HL-60/S4 treated with retinoic acid at 250 ng/mL for 4 days and 3 days (cell line): ENCODE measurements at regions not wholly inside any gene's neighbourhood (a gene's known extent, or its start where the extent isn't known, plus 50 kb on each side); places are given as distances from the start of the nearest gene placed in this dataset.
"Not testable (repeated sequence)": the region's sequence is repeated elsewhere in the genome, so short reads cannot be mapped to it uniquely, and the experiment has no call there.

ENCODE experiments used
- in situ Hi-C: fragments of 300-500 bp; cut with MboI; formaldehyde crosslinking; loops from 2 replicates; pipeline ENCODE4 v1.7.0; 2022; ENCODE audit warnings: low sequenced_read_pairs

DNA sequence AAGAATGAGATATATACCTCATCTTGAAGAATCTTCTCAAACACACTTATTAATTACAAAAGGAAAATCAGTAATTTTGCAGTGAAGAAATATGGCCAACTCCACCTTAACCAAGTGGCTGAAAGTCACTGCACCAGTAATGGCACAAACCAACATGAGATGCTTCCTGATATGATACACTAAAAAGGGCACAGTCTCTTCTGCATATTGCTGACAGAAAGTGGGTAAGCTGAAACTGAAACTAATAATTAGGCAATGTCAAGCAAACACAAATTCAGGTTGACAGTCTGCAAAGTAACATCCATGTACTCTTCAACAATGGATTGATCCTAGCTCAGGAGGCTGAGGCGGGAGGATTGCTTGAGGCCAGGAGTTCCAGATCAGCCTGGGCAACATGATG is 56.1 kb downstream of the ZNF22 start:
- in situ Hi-C loops = not testable (repeated sequence)

DNA sequence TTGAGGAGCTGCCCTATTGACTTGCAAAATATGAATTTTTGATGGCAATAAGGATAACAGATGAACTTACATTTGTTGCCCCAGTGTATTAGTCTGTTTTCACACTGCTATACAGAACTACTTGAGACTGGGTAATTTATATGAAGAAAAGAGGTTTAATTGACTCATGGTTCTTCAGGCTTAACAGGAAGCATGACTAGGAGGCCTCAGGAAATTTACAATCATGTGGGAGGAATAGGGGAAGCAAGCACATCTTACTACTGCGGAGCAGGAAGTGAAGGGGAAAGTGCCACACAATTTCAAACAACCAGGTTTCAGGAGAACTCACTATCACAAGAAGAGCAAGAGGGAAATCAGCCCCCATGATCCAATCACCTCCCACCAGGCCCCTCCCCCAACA is 57.9 kb downstream of the ZNF22 start:
- in situ Hi-C loops = no loop called here

DNA sequence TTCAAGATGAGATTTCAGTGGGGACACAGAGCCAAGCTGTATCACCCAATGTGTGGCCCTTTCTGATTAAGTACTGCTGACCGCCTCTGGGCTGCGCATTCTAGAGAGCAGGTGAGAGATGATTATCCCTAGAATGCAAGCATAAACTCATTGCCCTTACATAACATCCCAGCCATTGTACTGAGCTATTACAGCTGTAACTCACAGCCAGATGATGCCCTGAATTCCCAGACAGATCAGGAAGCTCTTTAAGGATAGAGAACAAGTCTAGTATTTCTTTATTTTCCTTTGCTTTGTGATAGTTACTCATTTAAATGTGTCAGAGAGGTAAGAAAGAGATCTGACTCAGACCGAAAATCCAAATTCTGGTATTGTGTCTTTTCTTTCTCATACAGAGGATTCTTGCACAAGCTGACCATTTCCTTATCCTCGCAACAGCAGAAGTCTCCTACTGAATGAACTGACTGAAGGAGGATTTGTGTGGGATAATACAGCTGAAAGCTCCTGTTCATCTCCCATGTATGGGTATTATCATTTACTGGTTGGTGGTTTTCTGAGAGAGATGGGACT is 58.4 kb downstream of the ZNF22 start:
- in situ Hi-C loops = no loop called here

DNA sequence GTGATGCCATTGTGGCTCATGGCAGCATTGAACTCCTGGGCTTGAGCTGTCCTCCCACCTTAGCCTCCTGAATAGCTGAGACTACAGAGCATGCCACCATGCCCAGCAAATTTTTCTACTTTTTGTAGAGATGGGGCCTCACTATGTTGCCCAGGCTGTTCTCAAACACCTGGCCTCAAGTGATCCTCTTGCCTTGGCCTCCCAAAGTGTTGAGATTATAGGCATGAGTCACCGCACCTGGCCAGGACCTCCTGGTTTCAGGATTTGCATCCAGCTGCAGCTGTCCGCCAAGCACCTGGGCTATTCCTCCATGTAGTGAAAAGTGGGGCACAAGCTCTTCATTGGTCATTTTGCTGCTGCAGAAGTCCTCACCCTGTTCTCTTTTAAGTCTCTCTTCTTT is 58.9 kb downstream of the ZNF22 start:
- in situ Hi-C loops = no loop called here

DNA sequence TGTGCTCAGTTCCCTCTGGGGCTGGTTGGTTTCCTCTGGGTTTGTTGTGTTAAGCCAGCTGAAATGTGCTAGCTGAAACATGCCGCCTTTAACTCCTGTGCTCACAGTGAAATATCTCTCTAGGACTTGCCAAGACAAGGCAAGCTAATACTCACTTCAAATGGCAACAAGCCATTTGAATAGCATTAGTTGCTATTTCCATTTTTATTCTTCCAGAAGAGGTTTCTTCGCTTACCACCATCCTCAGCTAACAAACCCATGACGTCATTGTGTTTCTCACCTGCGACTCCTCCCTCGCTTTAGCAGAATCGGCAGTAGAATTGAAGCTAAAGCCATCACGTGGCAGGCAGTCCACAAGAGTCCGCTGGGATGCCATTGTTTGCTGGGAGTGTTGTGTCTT is 61.3 kb downstream of the ZNF22 start:
- in situ Hi-C loops = no loop called here

DNA sequence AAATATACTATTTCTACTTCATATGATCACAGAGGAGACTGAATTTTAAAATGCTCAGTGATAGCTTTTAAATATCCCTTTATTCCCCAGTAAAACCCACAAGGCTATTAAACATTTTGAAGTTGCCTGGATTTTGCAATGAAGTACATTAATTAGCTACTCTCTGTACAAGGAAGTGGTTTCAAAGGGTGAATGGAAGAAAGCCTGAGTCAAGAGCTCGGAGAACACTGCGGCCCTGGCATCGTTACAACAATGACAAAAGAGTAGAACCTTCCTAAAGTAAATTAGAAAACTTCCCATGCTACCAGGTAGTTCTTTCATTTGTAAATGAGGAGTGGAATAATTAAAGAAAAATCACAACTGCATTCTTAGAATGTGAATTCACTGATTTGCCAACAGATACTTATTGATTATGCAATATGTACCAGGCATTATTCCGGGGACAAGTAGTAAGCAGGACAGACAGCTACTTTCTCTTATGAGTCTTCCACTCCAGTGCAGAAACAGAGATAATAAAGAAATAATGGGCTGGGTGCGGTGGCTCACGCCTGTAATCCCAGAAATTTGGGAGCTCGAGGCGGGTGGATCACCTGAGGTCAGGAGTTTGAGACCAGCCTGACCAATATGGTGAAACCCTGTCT is 63.0 kb downstream of the ZNF22 start:
- in situ Hi-C loops = no loop called here

DNA sequence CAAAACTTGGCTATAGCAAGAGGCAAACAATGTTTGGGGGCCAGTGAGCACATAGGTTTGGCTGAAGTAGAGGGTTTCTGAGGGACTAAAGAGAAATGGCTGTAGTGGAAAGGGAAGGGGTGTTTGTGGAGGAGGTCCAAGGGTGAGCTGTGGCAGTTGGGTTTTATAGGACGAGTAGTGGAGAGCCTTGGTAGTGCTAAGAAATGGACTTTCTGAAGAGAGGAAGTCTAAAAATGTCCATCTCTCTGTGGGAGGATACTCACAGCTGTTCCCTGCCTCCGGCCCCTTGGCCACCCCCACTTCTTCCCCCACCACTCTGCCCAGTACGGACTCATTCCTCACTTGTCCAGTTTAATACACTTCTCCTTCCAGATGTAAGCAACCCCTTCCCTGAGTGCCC is 64.3 kb downstream of the ZNF22 start:
- in situ Hi-C loops = no loop called here

DNA sequence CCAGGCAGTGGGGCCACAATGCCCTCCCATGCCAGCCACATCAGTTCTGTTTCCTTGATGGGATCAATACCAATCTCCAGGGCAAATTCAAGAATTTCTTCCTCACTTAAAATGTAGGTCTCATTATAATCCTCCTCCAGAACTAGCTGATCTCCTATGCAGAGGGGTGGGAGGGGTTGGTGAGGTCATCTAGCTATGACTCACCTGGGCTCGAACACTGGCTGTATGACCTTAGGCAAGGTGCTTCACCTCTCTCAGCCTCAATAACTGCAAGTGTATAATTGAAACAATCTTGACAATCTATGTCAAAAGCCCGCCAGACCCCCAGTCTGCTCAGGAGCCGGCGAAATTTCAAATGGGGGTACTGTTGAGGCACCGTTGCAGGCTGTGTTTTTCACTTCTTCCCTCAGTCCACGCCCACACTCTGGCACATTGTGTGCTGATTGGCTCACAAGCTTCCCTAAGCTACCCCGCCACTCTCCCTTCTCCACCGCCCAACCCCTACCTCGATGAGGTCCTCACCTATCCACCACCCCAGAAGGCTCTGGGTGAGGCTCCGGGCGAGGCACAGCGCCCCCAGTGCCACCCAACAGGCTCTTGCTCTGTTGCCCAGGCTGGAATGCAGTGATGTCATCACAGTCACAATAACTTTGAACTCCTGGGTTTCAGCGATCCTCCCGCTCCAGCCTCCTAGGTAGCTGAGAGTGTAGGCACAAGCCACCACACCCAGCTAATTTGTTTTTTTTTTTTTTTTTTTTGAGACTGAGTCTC is 70.5 kb downstream of the ZNF22 start:
- in situ Hi-C loops = no loop called here

DNA sequence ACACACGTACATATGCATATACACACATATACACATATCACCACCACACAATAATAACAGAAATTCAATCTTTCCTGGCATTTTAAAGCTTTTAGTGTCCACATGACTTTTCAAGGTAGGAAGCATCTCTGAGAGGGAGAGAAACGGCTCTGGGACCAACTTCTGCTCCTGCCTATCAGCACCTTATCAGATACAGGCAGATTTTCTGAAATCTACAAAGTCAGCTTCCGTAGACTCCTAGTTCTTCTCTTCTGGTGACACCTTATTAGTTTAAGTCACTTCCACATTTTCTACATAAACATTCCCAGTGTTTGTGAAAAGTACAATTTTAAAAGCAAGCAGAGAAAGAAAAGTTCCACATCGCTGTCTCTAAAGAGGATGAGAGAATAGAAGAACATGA is 74.5 kb downstream of the ZNF22 start:
- in situ Hi-C loops = no loop called here

DNA sequence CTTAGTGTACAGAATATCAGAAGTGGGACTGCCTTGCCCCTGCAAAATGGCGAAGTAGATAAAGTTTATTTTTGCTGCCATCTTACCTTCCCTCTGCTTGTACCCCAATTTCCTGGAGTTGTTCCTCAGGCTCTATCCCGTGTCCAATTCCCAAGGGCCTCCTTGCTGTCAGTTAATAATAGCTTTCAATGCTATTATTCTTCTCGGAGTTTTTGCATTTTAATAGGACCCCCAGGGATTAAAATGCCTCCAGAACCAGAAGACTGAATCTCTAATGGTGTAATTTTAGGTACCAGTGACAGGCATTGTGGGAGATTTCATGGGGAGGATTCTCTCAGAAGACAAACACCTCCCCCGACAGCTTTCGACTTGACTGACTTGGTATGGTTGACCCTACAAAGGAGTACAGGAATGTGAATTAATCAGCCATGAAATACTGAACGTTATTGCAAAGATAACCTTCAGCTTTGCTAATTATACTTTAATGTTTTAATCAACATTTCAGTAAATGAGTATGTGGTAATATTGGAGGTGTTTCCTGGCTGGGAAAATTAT is 75.2 kb downstream of the ZNF22 start:
- in situ Hi-C loops = no loop called here

DNA sequence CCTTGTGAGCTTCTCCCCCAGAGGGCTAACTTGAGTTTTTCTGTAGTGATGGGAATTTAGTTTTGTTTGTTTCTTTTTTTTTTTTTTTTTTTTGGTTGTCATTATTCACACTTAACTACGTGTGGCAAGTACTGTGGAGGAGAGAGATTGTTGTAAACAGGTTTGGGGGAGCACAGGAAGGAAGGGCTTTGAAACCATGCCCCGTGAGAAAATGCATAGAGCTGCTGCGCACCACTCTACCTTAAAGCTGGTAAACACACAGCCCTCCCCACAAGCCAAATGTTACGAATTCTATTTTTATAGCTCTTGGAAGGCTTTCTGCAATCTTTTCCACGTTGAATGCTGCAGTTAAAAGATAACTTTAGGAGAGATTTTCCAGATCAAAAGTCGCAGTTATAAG is 76.2 kb downstream of the ZNF22 start:
- in situ Hi-C loops = no loop called here

DNA sequence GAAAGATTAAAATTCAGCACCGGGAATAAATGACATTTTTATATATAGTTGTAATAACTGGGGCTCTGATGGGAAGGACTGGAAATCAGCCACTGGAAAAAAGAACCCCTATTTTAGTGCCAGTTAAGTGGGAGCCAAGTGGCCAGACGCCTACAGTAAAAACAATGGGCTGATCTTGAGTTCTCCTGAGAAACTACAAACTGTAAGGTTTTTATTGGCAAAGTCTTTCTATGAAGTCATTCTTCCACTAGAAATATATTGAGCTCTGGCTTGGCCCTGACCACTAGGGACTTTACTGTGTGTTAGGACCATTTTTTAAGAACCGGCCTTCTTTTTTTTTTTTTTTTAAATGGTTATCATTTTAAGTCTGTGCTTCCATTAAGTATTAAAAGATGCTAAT is 79.6 kb downstream of the ZNF22 start:
- in situ Hi-C loops = no loop called here

DNA sequence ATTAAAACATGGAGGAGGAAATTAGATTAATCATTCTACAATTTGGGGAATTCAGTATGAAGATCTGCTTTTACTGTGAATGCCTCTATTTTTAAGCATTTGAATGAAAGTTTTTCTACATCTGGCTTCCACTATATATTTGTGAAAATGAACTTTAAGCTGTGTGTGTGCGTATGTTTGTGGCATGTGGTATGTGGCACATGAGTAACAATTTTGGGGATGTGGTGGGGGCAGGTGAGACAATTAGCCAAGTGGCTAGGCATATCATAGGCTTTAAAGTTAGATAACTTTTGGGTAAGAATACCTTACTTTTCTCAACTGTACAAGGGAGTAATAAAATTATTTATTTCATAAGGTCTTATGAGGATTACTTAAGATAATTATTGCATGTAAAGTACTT is 81.5 kb downstream of the ZNF22 start:
- in situ Hi-C loops = no loop called here

DNA sequence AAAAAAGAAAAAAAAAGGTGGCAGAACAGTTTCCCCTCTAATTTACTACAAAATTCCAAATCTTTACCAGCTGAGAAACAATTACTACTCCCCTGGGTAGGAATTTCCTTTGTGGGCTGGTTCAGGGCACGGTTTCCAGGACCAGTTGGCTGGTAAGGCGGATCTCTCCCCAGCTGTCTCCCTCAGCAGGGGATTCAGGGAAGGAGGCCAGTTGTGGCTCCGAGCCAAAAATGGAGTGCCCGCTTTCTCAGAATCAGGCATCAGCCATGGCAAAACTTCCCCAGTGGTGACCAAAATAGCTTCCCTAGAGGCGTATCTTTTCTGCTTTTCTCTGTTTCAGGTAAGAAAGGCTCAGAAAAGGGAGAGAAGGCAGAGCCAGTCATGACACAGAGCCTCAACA is 91.2 kb downstream of the ZNF22 start:
- in situ Hi-C loops = no loop called here

DNA sequence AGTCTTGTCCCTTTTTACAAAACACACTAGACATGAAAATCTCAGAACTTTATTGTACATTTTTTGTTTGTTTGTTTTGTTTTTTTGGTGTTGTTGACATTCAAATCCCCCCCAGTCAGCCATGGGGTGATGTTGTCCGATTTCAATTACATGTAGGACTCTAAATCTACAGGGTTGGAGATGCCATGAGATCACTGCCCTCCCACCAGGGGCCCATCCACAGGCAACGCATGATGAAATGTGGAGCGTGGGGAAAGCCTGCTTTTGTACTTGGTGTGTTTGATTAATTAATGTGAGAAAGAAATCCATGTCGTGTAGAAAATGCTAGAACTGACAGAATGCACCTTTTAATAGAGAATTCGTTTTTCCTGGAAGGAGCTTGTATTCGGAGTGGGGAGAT is 93.2 kb downstream of the ZNF22 start:
- in situ Hi-C loops = no loop called here

DNA sequence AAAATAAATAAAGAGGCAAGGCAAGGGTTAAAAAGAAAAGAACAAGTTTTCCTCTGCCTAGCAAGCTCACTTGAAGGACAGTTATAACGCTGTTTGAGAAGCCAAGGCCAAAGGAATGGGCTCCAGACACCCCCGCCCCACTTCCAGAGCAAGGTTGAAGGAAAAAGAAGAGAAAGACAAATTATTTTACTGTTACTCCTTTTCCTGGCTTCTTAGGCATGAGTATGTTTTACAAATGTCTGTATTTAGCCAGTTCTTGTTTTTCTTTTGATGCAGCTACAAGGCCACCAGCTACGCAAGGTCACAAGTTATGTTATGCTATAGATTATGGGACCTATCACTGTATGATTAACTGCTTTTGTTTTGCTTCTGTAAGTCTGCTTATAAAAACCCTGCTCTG is 94.6 kb downstream of the ZNF22 start:
- in situ Hi-C loops = no loop called here

DNA sequence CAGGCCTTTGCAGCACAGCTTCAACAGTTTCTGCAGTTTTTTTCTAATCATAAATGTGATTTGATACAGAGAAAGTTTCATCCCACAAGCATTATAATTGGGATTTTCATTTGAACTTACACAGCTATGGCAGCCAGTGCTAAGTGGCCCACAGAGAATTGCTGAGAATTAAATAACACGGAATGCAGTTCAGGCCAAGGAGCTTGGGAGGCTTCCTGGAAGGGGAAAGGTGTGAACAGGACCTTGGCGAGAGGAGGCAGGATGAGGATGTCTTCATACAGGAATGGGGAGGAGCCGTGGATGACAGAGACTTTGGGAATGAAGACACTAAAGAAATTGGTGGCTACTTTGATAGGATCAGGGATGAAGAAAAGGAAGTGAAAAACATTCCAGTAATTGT is 95.3 kb downstream of the ZNF22 start:
- in situ Hi-C loops = no loop called here

DNA sequence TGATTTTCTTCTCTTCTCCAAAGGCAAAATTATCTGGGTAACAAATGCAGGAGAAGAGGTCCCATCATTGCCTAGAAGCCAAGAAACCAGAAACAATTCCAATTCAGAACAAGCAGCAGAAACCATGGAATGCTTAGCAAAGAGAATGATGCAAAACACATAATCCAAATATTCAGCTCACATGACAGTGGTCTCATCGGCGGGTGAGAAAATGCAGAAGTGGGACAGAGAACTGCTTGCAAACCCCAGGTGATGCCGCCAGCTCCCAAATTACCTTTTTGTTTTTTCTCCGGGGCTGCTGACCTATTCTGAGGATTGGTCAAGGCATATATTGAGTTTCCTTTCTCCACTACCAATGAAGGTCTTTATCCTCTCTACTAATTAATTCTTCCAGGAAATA is 99.7 kb downstream of the ZNF22 start:
- in situ Hi-C loops = no loop called here

DNA sequence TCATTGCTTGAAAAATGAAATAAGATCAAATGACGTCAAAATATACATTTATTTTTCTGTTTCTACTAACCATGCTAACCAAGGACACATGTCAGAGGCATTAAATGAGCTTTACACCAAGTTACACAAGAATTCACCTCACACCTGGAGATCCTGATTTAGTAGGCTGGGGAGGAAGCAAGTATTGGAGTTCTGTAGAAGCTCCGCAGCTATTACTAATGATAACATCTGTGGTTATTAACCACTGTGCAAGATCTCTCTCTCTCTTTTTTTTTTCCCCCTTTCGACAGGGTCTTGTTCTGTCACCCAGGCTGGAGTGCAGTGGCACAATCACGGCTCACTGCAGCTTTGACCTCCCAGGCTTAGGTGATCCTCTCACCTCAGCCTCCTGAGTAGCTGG is 104.0 kb downstream of the ZNF22 start:
- in situ Hi-C loops = no loop called here

DNA sequence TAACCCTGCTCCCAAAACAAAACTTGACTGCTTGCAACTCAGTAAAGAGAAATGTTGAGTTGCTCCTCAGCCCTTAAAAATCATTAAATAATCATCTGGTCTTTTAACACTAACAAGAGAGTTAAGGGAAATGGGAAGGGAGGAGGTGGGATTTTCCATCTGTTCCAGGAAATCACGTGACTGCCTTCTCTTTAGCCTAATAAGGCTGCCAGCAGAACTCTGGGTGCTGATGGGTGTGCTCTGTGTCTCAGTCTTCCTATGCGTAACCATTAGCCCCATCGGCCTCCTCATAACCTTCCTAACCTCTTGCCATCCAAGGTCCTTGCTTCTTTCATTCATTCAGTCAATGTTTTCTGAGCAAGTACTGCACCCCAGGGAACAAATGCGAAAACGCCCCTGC is 104.6 kb downstream of the ZNF22 start:
- in situ Hi-C loops = not testable (repeated sequence)

DNA sequence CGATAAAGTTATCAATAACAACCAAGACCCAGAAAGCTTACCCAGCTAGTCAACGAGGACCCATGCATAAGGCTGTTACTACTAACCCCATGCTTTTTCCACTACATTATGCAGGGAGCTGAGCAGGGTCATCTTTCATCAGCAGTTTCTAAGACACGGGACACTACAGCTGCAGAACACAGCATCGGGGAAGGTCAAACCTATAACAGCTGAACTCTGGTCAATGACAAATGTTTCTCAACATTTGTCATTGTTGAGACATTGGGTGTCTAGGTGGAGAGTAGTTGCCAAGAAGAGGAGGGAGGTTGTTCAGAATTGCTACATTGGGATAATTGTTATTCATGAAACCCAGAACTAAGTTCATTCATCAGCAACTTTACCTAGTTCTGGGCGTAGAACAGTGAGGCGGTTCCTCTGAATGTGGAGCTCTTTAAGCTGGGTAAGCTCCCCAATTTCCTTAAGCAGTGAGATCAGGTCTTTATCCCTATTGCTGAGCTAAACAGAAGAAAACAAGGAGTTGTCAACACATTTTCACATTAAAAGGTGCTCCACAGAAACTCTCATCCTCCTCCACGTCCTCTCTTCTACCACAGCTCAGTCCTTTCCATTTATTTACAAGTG is 105.6 kb downstream of the ZNF22 start:
- in situ Hi-C loops = no loop called here

DNA sequence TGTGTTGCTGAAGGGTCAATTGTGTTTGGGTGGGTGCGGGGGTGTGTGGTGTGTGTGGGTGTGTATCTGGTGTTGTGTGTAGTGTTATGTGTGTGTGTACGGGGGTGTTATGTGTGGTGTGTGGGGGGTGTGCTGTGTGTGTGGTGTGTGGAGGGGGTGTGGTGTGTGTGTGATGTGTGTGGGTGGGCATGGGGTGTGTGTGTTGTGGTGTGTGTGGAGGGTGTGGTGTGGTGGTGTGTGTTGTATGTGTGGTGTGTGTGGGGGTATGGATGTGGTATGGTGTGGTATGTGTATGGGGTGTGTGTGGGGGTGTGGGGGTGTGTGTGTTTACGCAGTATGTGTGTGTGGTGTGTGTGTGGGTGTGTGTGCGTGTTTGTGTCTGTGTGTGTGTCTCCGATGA is 110.8 kb downstream of the ZNF22 start:
- in situ Hi-C loops = no loop called here
